Esophagus (tissue), 2 donors: ENCODE measurements at regions not wholly inside any gene's neighbourhood (a gene's known extent, or its start where the extent isn't known, plus 50 kb on each side); places are given as distances from the start of the nearest gene placed in this dataset.
"Not testable (repeated sequence)": the region's sequence is repeated elsewhere in the genome, so short reads cannot be mapped to it uniquely, and the experiment has no call there.

Experiments
- H3K27ac ChIP-seq, 2 donors: one replicate each; pipeline ENCODE4 v1.5.1; 2013; ENCODE audit warnings: low read depth in 2 of 2, mild to moderate bottlenecking in 2 of 2, inconsistent platforms in 1 of 2, low read length in 1 of 2, moderate library complexity in 1 of 2
- H3K27me3 ChIP-seq, 2 donors: one replicate each; pipeline ENCODE4 v1.6.1; 2013; ENCODE audit warnings: low read length in 2 of 2, control low read depth in 1 of 2, mild to moderate bottlenecking in 1 of 2; ENCODE audit not compliant: insufficient read depth in 2 of 2, control insufficient read depth in 1 of 2
- H3K36me3 ChIP-seq, 2 donors: one replicate each; pipeline ENCODE4 v1.6.1; 2013; ENCODE audit warnings: low read length in 1 of 2; ENCODE audit not compliant: control insufficient read depth in 2 of 2, insufficient read depth in 2 of 2
- H3K4me1 ChIP-seq, 2 donors: one replicate each; pipeline ENCODE4 v1.6.1; 2013; ENCODE audit warnings: low read length in 1 of 2; ENCODE audit not compliant: control insufficient read depth in 2 of 2, insufficient read depth in 2 of 2
- H3K4me3 ChIP-seq, 2 donors: one replicate each; pipeline ENCODE4 v1.5.1; 2013; ENCODE audit warnings: low read length in 2 of 2, mild to moderate bottlenecking in 2 of 2, low read depth in 1 of 2, moderate library complexity in 1 of 2
- H3K9me3 ChIP-seq, 2 donors: one replicate each; pipeline ENCODE4 v1.6.1; 2013; ENCODE audit warnings: mild to moderate bottlenecking in 2 of 2, low read depth in 1 of 2, low read length in 1 of 2, moderate library complexity in 1 of 2; ENCODE audit not compliant: control insufficient read depth in 2 of 2, insufficient read depth in 1 of 2
- WGBS, 2 donors: extraction: QIAGEN DNeasy Blood & Tissue Kit; methylation state at CpG; one replicate each; pipeline ENCODE4 v1.1.7; 2013; 5-methylcytosine and 5-hydroxymethylcytosine counted together
- donor health status: healthy with polysubstance abuse.
- donor health status: Bipolar disorder and iron deficiency.

DNA sequence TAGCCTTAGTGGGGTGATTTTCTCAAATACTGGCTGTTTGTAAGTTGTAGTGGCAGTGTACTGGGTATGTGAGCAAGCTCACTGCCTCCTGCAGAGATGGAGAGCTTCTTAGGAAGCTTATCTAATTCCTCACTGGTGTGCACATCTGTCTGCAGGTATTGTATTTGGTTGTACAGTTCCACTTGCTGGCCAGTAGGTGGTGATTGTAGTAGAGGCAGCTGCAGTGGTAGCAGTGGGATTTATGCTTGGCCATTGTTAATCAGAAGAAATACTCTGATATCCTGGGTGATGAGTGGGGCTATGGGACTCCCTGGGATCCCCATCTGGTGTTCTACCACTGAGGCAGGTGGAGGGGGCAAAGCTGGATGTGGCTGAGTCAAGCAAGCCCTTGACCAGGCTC, 276.1 kb upstream of the SPAG17 start:
- peaks cover 3 to 4% of the 10 kb centered on the region in 2 donors for H3K9me3 ChIP-seq
- no peak overlapping the region for H3K27ac ChIP-seq
- no peaks in the 10 kb centered on the region for H3K4me1 ChIP-seq
- no peak overlapping the region for H3K4me3 ChIP-seq
- H3K27me3 ChIP-seq, result no peaks in the 10 kb centered on the region
- H3K36me3 ChIP-seq, result no peaks in the 10 kb centered on the region

DNA sequence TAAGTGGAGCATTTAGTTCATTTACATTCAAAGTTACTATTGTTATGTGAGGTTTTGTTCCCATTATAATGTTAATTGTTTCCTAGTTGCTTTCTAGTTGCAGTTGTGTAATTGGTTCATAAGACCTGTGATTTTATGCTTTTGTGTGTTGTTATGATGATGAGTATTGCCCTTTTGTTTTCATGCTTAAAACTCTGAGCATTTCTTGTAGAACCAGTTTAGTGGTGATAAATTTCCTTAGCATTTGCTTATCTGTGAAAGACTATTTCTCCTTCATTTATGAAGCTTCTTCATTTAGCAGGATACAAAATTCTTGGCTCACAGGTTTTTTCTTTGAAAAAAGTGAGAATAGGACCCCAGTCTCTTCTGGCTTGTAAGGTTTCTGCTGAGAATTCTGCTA, 274.8 kb upstream of the SPAG17 start:
- Histone ChIP-seq H3K4me3 (no peak overlapping the region), H3K27me3 (no peaks in the 10 kb centered on the region), H3K4me1 (no peaks in the 10 kb centered on the region), H3K27ac (no peak overlapping the region), H3K9me3 (peaks cover 6 to 7% of the 10 kb centered on the region in 2 donors), H3K36me3 (no peaks in the 10 kb centered on the region)

DNA sequence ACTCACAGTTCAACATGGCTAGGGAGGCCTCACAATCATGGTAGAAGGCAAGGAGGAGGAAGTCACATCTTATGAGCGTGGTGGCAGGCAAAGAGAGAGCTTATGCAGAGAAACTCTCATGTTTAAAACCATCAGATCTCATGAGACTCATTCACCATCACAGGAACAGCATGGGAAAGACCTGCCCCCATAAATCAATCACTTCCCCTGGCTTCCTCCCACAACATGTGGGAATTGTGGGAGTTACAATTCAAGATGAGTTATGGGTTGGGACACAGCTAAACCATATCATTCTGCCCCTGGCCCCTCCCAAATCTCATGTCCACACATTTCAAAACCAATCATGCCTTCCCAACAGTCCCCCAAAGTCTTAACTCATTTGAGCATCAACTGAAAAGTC, 268.8 kb upstream of the SPAG17 start:
- H3K4me1 ChIP-seq, H3K9me3 ChIP-seq, H3K27me3 ChIP-seq, H3K27ac ChIP-seq, H3K4me3 ChIP-seq, H3K36me3 ChIP-seq: not testable (repeated sequence)
- 77 to 79% methylated on average over 1 of the region's 1 CpG for WGBS, 2 donors

DNA sequence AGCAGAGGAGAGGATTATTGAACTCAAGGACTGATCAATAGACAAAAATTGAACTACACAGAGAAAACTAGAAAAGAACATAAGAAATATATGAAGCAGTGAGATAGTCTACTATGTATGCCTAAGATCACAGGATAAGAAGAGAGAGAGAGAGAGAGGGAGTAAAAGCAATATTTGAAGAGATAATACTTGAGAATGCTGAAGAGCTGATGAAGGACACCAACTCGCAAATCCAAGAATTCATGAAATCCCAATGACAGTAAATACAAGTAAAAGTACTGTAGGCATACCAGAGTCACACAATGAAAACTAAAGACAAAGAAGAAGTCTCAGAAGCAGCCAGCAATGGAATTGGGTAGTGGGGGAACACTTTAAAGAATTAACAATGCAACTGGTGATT, 260.1 kb upstream of the SPAG17 start:
- Histone ChIP-seq H3K27me3 (no peaks in the 10 kb centered on the region), H3K9me3 (peaks cover 0 to 6% of the 10 kb centered on the region in 2 donors), H3K27ac (no peak overlapping the region), H3K4me3 (no peak overlapping the region), H3K4me1 (no peaks in the 10 kb centered on the region), H3K36me3 (no peaks in the 10 kb centered on the region)
- WGBS, 2 donors, result 81 to 86% methylated on average over 1 of the region's 1 CpG

DNA sequence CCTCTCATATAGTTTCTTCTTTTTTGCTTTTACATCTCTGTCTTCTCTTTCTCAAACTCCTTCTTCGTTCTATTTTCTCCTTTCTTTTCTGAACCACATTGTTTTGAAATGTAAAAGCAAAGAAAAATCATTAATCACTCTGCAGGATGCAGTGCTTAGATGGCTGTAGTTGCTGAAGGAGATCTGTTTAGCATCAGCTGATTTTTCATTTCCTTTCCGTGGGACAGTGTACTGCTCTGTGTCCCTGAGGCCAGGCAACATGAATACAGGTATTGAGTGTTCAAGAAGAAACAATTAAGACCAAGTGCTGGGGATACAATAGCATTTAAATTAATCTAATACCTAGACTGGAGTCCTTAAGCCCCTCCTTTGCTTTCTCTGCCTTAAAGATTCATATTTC, 257.2 kb upstream of the SPAG17 start:
- Histone ChIP-seq H3K27me3 (no peaks in the 10 kb centered on the region), H3K4me3 (no peak overlapping the region), H3K4me1 (no peaks in the 10 kb centered on the region), H3K27ac (no peak overlapping the region), H3K9me3 (no peaks in the 10 kb centered on the region), H3K36me3 (no peaks in the 10 kb centered on the region)
- WGBS, 2 donors, result 15 to 23% methylated on average over 2 of the region's 2 CpGs

DNA sequence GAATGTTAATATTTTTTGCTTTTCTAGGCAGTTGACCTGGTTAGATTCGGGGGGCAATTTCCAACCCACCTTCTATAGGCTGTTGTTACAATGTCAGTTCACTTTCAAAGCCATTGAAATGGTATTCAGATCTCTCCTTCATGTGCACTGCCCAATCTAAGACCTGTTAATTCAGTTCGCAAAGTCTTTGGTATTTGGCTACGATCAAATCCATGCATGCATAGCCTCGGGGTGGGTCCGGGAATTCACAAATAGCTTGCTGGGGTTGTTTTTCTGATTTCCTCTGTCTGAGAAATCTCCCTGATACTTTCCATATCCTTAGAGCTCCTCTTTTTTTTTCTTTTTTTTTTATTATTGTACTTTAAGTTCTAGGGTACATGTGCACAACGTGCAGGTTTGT, 252.6 kb upstream of the SPAG17 start:
- Histone ChIP-seq H3K4me3 (no peak overlapping the region), H3K27me3 (no peaks in the 10 kb centered on the region), H3K27ac (no peak overlapping the region), H3K36me3 (no peaks in the 10 kb centered on the region), H3K9me3 (no peaks in the 10 kb centered on the region), H3K4me1 (no peaks in the 10 kb centered on the region)
- WGBS, 2 donors, result 72 to 83% methylated on average over 6 of the region's 6 CpGs

DNA sequence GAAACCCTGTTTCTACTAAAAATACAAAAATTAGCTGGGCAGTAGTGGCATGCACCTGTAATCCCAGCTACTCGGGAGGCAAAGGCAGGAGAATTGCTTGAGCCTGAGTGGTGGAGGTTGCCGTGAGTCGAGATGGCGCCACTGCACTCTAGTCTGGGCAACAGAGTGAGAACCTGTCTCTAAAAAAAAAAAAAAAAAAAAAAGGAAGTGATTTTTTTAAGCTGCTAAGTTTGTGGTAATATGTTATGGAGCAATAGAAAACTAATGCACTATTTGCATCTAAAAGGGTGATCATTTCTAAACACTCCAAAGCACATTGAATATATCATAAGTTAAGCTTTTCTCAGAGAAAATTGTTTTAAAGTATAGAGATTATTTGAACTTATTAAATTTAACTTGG, 244.8 kb upstream of the SPAG17 start:
- Histone ChIP-seq H3K9me3 (no peaks in the 10 kb centered on the region), H3K36me3 (no peaks in the 10 kb centered on the region), H3K27ac (no peak overlapping the region), H3K4me1 (no peaks in the 10 kb centered on the region), H3K27me3 (no peaks in the 10 kb centered on the region), H3K4me3 (no peak overlapping the region)
- 79 to 86% methylated on average over 4 of the region's 4 CpGs for WGBS, 2 donors

DNA sequence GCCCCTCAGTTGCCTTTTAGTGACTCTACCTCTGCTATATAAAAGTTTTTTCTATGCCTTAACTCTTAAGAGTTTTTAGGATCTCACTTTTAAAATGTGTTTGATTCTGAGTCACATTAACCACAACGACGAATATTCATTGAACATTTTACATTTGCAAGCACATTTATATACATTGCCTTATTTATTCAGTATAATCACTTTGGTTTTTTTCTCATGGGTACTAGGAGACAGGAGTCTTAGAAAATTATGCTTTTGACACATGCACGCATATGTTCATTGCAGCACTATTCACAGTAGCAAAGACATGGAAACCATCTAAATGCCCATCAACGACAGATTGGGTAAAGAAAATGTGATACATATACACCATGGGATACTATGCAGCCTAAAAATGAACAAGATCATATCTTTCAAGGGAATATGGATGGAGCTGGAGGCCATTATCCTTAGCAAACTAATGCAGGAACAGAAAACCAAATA, 236.9 kb upstream of the SPAG17 start:
- no peaks in the 10 kb centered on the region for H3K27me3 ChIP-seq
- 87 to 90% methylated on average over 4 of the region's 4 CpGs for WGBS, 2 donors
- H3K27ac ChIP-seq, result no peak overlapping the region
- H3K36me3 ChIP-seq, result no peaks in the 10 kb centered on the region
- H3K9me3 ChIP-seq, result peaks cover 0 to 4% of the 10 kb centered on the region in 2 donors
- peaks cover 0 to 3% of the 10 kb centered on the region in 2 donors for H3K4me1 ChIP-seq
- H3K4me3 ChIP-seq, result no peak overlapping the region

DNA sequence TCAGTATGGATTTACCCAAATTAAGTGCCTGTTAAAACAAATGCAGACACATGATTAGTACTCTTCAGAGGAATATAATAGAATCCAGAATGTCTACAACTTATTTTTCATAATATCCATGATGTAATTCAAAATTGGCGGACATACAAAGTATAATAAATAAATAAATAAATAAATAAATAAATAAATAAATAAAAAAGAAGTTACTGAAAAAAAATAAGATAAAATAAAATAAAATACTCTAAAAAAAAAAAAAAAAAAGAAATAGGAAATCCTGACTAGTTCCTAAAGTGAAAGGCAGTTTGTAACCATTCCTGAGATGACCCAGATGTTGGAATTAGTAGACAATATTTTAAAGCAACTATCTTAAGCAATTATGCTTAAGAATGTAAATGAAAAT, 219.0 kb upstream of the SPAG17 start:
- Histone ChIP-seq H3K4me1 (no peaks in the 10 kb centered on the region), H3K36me3 (no peaks in the 10 kb centered on the region), H3K4me3 (no peak overlapping the region), H3K9me3 (no peaks in the 10 kb centered on the region), H3K27ac (no peak overlapping the region), H3K27me3 (no peaks in the 10 kb centered on the region)
- 89 to 91% methylated on average over 1 of the region's 1 CpG for WGBS, 2 donors

DNA sequence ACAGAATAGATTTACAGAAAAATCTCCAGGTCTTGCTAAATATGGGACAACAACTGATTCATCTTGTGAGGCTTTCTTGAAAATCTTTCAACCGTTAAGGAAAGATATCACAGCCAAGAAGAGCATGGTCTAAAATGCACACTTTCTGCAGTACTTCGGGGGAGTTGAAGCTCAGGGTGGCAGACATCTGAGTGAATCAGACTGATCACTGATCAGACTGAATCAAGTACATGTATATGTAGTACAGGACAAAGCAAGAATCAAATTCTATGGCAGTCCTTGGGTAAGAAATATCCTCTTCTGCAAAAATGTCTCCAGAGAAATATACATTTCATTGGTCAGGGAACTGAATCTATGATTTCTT, 212.4 kb upstream of the SPAG17 start:
- H3K27me3 ChIP-seq, result no peaks in the 10 kb centered on the region
- peaks cover 0 to 3% of the 10 kb centered on the region in 2 donors for H3K4me1 ChIP-seq
- H3K36me3 ChIP-seq, result no peaks in the 10 kb centered on the region
- H3K9me3 ChIP-seq, result no peaks in the 10 kb centered on the region
- no peak overlapping the region for H3K4me3 ChIP-seq
- no peak overlapping the region for H3K27ac ChIP-seq
- WGBS, 2 donors, result 36 to 45% methylated on average over 2 of the region's 2 CpGs
